Tongue (tissue), 1 donor: ENCODE measurements at regions not wholly inside any gene's neighbourhood (a gene's known extent, or its start where the extent isn't known, plus 50 kb on each side); places are given as distances from the start of the nearest gene placed in this dataset.

Experiments
- DNase-seq: peaks from one replicate; pipeline ENCODE4 v3.0.0-alpha.2; 2015

DNA sequence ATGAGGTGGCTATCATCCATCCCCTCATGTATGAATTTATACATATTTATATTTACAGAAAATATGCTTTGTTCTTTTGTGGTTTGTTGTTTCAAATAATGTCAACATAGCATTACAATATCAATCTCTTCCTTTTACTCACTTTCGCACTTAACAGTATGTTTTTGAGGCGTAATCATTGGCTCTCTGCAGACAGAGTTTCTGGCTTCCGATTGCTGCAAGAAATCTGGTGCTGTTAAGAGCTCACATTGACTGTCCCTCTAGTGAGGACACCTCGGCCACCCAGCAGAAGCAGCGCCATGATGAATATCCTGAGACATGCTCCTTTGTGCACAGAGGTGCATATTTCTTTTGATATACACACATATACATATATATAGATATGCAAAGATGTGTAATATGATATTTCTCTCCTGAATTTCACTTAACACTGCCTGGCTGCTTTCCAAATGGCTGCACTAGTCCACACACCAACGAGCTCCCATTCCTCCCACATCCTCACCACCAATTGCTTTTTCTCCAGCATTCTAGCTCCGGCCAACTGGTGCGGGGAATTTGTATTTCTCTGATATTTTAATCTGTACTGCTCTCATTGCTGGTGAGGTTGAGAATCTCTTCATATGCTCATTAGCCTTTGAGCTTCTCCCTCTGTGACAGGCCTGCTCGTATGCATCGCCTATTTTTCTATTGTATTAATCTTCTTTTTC lies 248.4 kb downstream of the SIPA1L2 start:
- peak; percentile 33 for DNase-seq

DNA sequence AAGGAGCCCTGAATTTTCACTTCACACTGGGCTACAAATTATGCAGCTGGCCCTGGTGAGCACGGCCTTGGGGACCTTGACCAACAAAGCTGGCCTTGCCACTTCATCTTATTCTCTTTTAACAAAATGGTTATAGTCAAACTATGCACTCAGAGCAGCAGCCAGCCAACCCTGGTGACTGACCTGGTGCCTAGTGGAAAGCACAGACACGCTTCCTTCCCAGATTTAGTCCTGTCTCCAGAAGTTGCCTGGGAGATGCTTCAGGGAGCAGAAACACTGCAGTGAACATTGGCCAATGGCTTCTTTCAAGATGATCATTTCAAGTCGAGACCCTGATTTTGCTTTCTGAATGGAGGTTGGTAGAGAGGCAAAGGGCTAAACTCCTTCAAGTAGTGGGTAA lies 249.3 kb downstream of the SIPA1L2 start:
- no peak for DNase-seq

DNA sequence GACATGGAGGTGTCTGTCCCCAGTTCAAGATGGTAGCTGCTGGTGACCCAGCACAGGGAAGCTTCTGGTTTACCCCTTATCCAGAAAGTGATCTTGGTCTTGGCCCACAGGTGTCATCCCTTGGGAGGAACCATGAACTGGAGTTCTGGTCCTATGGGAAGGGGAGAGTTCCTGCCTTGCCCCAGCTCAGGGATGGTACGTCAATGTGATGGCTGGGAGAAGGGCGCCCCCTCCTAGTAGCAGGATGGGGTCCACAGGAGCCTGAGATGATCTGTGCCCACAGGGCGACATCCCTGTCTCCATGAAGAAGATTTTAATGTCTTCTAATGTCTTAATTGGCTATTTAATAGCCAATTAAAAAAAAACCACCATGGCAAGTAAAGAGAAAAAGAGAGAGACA lies 249.8 kb downstream of the SIPA1L2 start:
- DNase-seq = no peak

DNA sequence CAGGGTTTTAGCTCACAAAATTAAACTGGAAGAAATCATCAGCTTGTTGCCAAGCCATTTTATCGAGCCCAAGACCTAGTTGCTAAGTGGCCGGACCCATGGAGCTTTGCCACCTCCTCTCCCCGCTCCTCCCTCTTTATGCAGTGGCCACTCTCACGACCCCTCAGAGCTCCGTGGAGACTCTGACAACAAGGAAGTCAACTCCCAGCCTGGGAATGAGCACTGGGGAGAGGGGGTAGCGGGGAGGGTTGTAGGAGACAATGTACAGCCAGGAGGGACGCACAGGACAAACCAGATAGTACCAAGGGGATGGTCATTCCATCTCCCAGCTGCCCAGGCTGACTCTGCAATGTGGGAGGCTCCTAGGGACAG lies 250.9 kb downstream of the SIPA1L2 start:
- DNase-seq = peak; percentile 20

DNA sequence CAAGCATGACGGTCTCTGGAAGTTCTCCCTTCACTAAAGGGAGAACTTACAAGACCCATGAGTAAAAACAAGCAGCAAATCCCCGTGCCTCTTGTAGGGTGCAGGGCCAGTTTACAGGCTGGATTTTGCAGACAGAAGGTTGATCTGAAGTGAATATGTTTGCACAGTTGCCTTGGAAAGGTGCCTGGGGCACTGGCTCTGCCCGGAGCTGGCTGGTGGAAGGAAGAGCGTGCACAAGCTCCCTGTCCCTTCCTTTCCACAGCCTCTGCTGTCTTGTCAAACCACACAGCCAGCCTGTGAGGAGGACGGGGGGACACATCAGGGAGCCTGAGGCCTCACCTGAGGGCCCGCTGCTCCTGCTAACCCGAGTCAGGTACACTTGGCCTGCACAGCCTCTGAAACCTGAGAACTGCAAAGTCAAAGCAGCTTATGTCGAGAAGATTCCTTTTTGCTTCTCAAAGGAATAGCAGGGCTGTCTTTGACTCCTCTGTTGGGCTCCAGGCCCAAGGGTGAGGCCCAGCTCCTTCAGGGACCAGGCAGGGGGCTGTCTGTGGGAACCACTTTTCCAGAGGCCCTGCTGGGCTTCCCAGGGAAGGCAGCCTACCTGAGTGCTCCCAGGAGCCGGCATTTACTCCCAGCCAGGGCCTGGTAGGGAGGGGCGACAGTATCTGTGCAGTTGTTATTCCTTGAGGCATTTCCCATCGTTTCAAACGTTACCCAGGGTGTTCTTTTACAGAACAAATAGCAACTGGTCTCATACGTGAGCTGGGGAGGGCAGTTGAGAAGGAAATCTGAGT lies 251.5 kb downstream of the SIPA1L2 start:
- DNase-seq = peak; percentile 29

DNA sequence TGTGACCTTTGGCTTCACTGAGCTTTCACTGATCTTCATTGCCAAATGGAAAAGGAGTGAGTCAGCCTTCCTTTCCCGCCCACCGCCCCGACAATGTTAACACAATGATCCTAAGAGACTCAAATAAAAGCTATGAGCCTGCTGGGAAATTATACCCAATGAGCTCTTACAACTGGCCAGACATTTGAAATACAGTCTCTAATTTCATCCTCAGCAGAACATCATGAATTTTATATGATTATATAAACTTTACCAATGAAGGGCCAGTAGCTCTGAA lies 252.5 kb downstream of the SIPA1L2 start:
- peak; percentile 13 for DNase-seq

DNA sequence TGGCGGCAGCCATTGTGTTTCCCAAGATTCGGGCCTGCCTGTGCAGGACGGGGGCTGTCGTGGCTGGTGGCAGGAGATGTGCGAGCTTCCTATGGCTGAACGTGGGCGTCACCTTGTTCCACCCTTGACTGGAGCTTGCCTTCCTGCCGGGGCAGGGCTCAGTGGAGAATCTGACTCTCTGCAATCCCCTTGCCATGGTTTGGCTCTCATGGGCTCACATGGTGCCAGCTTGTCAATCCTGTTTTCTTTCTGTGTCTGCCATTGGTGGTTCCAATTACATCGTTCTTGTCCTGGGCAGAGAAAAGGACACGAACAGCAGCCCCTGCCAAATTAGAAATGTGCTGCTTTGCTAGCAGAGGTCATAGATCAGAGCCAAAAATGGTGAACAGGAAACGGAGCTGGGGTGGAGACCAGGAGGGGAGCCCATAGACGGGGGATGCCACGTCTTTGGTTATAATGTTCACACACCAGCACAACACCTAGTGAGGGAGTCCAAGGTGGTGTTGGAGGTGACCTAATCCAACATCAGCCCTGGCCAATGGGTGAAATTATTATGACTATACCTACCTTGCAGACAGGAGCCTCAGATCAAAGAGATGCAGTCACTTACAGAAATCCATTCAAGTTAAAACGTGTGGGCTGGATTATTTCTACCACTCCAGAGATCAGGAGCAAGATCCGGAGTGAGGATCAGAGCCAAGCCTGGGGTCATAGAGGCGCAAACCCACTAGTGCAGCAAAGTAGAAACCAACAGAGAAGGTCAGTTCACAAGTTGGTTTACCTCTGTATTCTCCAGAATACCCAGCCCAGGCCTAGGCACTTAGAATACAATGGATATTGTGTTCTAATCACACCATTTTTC lies 253.1 kb downstream of the SIPA1L2 start:
- no peak for DNase-seq

DNA sequence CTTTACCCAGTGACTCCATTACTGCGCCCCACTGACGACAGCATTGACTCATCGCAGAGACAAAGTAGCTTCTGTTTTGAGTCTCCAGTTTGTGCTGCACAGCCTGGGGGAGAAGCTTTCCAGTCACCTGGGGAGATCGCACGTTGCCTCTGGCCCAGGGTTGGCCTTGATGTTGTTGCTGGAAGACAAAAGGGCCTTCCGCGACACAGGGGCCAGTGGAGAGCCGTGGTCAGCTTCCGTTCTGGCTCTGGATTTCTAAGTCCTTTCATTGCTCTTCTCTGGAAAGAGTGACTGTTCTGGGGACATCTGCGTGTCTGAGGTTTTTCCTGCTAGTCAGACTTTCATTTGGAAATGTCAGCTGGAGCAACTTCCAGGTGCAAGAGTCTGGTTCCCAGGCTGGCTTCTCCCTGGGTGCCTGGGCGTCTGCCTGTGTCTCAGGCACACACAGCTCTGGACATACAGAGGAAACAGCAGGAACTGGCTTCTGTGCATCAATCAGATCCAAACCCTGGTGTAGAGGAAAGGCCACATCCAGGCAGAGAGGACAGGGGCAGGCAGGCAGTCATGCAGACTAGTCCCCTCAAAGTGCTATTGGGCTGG lies 257.0 kb downstream of the SIPA1L2 start:
- DNase-seq = peak; percentile 62

DNA sequence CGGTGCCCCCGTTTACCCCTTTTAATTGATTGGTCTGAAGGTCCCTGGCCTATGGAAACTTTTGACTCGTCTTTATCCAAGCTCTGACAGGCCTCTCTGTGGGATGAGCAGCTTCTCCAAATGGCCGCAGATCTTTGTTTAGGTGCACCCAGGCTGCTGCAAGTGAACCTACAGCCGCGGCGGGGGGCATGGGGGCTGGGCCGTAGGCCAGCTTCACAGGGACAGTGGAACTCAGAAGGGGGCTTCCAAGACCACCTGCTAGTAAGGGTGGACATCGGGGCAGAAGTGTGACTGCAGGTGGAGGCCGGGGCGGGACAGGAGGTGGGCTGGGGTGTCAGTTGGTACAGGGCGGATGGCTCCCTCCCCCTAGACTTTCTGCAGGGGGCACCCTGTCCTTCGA lies 257.5 kb downstream of the SIPA1L2 start:
- DNase-seq = no peak

DNA sequence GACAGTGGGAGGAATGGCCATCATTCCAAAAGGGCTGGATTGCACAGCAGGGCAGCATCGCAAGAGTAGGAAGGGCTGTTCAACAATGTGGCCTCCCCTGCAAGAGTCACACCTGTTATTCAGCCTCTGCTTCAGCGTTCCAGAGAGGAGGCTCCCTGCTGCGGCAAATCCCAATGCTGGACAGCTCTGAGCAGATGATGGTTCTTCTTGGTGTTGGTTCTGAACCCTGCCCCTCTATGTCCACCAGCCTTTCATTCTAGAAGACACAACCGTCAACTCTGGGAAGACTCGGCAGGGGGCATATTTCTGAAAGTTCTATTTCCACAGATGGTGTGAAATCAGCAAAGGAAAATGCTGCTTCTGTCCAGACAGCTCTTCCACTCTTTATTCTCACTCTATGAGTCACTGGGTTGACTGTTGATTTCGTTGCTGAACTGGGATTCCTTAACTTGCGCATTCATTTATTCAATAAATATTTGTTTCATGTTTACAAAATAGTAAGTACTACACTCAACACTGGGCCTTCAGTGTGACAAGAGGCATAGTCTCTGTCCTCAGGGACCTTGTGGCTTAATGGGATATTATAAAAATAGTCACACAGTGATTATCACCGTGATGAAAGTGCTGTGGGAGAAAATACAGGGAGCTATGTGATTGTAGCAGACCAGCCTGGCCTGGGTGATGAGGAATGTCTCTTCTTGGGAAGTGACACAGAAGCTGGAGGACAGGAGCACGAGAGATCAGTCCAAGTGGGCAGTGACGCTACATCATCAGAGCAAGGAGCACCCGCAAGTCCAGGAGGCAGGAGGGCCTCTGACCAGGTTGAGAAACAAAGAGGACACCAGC lies 260.3 kb downstream of the SIPA1L2 start:
- no peak for DNase-seq

DNA sequence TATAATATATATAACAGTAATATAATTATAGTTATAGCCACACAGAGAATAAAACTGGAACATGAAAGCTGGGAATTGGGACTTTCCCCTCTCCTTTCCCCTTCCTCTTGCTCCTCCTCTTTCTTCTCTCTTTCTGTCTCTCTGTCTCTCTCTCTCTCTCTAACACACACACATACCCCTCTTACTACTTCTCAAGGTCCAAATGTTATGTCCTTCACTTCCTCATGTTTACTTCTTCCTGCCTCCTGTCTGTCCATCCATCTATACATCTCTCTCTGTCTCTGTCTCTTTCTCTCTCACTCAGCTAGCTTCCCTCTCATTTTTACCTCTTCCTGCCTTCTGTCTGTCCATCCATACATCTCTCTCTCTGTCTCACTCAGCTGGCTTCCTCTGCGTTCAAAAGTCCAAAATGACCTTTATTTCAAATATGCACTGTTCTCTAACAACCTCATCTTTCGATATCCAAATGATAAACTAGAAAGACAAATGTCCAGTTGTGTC lies 261.1 kb downstream of the SIPA1L2 start:
- no peak for DNase-seq

DNA sequence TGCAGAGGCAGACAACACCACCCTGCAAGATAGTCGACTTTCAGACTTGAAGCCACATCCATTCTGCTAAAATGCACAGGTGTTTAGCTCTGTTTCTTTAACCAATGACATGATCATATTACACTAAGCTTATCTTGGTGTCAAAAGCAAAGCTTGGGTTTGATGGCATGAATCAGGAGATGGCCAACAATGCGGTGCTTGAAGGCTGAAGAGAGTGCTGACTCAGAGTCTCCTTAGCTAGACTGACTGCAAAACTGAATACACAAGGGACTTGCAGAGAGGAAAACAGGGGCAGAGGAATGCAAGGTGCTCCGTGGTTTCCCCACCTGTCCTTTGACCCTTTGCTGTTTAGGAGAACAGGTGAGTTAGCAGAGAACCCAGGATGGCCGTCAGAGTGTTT lies 262.6 kb downstream of the SIPA1L2 start:
- no peak for DNase-seq

DNA sequence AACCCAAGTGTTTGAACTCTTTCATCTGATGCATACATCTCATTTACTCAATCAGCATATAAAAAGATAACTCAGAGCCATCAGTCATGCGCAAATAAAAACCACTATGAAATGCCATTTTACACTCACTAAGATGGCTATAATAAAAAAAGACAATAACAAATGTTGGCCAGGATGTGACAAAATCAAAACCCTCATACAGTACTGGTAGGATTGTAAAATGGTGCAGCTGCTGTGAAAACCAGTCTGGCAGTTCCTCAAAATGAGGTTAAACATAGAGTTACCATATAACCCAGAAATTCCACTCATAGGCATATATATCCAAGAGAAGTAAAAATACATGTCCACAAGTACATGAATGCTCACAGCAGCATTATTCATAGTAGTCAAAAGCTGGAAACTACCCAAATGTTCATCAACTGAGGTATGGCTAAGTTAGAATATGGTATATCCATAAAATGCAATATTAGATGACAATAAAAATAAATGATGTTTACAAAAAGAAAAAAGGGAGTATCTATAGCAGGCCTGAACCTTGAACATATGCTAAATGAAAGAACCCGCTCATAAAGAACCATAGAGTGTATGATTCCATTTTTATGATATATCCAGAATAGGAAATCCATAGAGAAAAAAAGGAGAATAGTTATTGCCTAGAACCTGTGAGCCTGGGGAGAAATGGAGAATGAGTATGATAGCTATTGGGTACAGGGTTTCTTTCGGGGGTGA lies 265.1 kb downstream of the SIPA1L2 start:
- no peak for DNase-seq

DNA sequence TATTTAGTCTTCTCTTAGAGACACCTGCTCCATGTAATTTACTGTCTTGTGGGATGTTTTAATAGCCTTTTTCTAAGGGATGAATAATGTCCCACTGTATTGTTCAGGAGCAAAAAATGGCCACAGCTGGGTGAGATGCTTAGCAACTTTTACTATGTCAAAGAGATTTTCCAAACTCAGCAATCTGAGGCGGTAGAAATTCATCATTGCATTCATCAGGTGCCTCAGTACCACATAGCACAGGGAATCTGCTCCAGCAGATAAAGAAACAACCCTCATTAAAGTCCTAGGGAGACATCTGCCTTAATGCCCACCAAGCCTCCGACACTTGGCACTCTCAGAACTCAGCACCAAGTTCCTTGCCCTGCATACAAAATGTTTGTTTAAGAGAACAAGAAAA lies 266.9 kb downstream of the SIPA1L2 start:
- DNase-seq = no peak

DNA sequence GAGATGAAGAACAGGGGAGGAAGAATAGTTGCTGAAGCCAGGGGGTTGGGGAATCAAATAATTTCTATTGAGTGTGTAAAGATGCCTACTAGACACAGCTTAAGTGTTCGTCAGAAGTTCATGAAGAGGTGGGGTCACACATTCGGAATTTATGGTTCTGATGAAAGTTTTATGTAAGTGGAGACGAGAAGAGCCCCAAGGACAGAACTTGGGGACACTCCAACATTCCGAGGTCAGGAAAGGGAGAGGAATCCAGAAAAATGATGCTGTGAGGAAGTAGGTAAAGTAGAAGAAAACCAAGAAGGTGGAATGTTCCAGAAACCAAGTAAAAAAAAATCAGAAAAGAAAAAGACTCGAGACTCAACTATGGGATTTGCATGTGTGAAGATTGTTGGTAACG lies 272.5 kb downstream of the SIPA1L2 start:
- DNase-seq = no peak

DNA sequence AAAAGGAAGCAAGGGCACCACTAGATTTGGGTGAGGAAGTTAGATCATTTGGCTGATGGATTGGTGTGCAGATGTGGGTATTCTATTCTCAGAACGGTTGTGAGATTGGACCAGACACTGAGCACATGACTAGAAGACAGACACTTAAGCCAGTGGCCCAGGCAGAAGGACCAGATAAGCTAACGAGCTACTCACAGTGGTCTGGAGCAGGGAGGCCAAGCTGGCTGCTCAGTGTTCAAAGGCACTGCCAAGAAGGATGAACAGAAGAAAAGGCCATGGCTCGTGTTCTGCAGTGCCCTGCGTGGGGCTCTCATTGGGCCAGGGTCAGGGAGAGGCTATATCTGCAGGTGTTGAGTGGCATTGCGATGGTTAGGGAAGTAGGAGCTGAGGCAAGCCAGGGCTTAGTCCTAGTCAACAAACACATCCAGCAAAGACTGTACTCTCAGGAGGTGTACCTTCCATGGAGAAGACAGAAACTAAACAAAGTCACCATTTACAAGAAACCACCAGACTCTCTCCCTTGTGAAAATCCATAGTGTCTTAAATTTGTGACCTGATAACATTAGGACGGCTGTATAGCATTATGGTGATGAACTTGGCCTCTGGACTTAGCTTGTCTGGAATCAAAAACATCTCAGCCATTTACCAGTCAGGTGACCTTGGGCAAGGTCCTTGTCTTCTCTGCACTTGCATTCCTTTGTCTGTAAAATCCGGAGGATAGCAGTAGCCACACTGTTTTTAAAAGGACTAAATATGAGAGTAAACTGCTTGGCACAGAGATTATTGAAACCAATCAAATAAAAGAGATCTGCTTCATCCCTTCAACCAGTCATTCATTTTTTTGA lies 274.5 kb downstream of the SIPA1L2 start:
- no peak for DNase-seq

DNA sequence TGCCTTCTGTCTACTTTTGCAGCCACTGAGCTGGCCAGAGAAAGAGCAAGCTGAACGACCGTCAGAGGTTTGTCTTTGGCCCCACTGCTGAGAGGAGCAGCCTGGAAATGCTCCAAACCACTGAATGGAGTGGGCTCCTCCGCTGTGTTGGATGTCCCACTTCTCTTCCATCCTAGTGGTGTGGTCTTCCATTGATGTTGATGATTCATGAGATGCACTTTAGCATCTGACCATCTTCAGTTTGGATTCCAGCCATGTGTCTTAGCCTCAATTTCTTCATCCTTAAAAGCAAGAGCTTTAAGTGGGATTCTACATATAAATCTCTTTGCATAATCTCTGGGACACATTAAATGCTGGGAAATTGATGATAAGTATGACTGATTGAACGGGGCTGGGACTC lies 276.9 kb downstream of the SIPA1L2 start:
- no peak for DNase-seq

DNA sequence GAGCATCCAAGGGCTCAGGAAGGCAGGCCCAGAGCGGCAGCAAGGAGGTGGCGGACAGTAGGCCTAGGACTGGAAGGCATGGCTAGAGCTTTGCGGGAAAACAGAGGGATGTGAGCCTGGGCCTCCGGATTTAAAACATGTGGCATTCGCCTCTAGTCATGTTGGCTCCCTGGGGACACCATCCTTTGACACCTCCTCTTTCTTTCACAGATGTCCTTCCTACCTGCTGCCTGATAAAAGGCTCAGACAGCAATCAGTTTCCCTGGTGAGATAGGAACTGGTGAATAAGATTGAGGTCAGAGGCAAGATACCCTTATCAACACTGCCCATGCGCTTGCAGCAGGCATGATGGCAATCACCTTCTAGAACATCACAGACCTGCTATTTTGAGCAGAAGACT lies 277.6 kb downstream of the SIPA1L2 start:
- DNase-seq = no peak

DNA sequence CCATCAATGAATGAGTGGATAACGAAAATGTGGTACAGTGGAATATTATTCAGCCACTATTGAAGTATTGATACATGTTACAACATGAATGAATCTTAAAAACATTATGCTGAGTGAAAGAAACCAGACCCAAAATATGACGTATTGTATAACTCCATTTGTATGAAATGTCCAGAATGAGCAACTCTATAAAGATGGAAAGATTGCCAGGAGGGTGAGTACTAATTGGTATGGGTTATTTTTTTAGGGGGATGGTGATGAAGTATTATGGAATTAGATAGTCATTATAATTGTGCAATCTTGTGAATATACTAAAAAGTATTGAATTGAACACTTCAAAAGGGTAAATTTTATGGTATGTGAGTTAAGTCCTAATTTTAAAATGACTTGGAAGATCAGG lies 278.6 kb downstream of the SIPA1L2 start:
- no peak for DNase-seq

DNA sequence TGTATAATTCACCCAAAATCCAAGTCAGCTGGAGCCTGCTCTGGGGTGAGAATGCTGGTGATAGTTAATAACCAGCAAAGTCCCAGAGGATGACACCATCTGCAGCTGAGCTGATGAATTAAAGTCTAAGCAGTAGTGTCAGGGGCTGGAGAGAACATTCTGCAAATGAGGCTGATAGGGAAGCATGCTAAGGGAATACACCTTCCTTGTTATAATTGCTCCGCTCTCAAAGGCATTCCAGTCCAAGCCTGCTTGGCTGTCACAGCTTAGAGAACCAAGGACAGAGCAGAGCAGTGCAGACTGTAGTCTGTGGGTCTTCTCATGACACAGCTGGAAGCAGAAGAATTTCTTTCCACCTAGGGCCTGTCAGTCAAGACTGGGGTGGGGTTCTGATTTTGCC lies 283.1 kb downstream of the SIPA1L2 start:
- no peak for DNase-seq
